ENCODE measurements at regions not wholly inside any gene's neighbourhood (a gene's known extent, or its start where the extent isn't known, plus 50 kb on each side); places are given as distances from the start of the nearest gene placed in this dataset.

- H3K27ac ChIP-seq (ENCODE audit: low read depth, low read length, severe bottlenecking), result no peak overlapping the region
- H3K4me1 ChIP-seq (ENCODE audit: control insufficient read depth, insufficient read depth, low read length, poor library complexity, severe bottlenecking), result no peaks in the 10 kb centered on the region
- H3K4me3 ChIP-seq (ENCODE audit: extremely low read depth, insufficient read depth, low read length, poor library complexity, severe bottlenecking), result no peak overlapping the region
- peaks cover 6% of the 10 kb centered on the region for H3K9me3 ChIP-seq (ENCODE audit: control insufficient read depth, low read length)
- no peaks in the 10 kb centered on the region for H3K36me3 ChIP-seq (ENCODE audit: control insufficient read depth, insufficient read depth, low read length)
- 80 to 100% methylated on average over 1 of the region's 7 CpGs for WGBS, 2 experiments (ENCODE audit: insufficient coverage in 2 of 2)
Observed at GRCh38 chr2:156672556-156673332, 236.6 kb downstream of the GPD2 start.

DNA sequence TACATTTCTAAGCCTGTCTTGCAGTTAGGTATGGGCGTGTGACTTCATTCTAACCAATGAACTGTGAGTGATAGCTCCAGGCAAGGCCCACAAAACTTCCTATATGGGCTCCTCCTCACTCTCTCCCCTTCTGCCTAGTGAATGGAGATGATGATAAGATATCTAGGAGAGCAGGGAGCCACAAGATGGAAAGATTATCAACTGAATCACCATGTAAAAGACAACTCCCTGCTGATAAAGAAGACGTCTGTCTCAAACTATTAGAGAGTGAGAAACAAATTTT is 237.1 kb downstream of the GPD2 start:
- 80% methylated on average over 1 of the region's 2 CpGs; no CpG with 5 or more reads in 1 of the 2 experiments for WGBS, 2 experiments (ENCODE audit: insufficient coverage in 2 of 2)
- Histone ChIP-seq H3K4me3 (ENCODE audit: extremely low read depth, insufficient read depth, low read length, poor library complexity, severe bottlenecking) (no peak overlapping the region), H3K9me3 (ENCODE audit: control insufficient read depth, low read length) (peaks cover 4% of the 10 kb centered on the region)

GRCh38 chr2:156673981-156674380 is 237.8 kb downstream of the GPD2 start:
- Histone ChIP-seq H3K4me1 (ENCODE audit: control insufficient read depth, insufficient read depth, low read length, poor library complexity, severe bottlenecking) (no peaks in the 10 kb centered on the region), H3K4me3 (ENCODE audit: extremely low read depth, insufficient read depth, low read length, poor library complexity, severe bottlenecking) (no peak overlapping the region), H3K9me3 (ENCODE audit: control insufficient read depth, low read length) (no peaks in the 10 kb centered on the region), H3K27ac (ENCODE audit: low read depth, low read length, severe bottlenecking) (no peak overlapping the region), H3K36me3 (ENCODE audit: control insufficient read depth, insufficient read depth, low read length) (no peaks in the 10 kb centered on the region)
- no CpG with 5 or more reads among the region's 2 CpGs for WGBS, 2 experiments (ENCODE audit: insufficient coverage in 2 of 2)

More for the DNA sequence above, 237.1 kb downstream of the GPD2 start:
- Histone ChIP-seq H3K36me3 (ENCODE audit: control insufficient read depth, insufficient read depth, low read length) (no peaks in the 10 kb centered on the region), H3K4me1 (ENCODE audit: control insufficient read depth, insufficient read depth, low read length, poor library complexity, severe bottlenecking) (no peaks in the 10 kb centered on the region), H3K27ac (ENCODE audit: low read depth, low read length, severe bottlenecking) (no peak overlapping the region)

DNA sequence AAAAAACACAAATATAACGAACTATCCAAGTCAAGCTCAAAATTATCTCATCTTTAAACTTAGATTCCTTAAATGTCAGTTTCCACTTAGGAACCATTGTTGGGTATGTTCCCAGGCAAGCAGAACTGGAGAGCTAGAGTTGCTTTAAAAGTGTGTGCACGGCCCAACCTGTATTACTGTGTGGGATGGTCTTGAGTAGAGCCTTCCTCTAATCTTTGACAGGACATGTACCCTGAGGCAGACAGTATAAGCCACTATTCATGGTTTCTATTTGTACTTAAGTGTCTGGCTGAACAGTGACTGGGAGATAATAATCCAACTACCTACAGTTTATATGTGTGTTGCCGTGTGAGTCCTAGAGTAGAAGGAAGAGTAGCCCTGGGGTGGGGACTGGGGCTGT is 239.7 kb downstream of the GPD2 start:
- Histone ChIP-seq H3K9me3 (ENCODE audit: control insufficient read depth, low read length) (no peaks in the 10 kb centered on the region), H3K27ac (ENCODE audit: low read depth, low read length, severe bottlenecking) (no peak overlapping the region), H3K36me3 (ENCODE audit: control insufficient read depth, insufficient read depth, low read length) (no peaks in the 10 kb centered on the region), H3K4me3 (ENCODE audit: extremely low read depth, insufficient read depth, low read length, poor library complexity, severe bottlenecking) (no peak overlapping the region), H3K4me1 (ENCODE audit: control insufficient read depth, insufficient read depth, low read length, poor library complexity, severe bottlenecking) (no peaks in the 10 kb centered on the region)
- 75% methylated on average over 1 of the region's 3 CpGs; no CpG with 5 or more reads in 1 of the 2 experiments for WGBS, 2 experiments (ENCODE audit: insufficient coverage in 2 of 2)

DNA sequence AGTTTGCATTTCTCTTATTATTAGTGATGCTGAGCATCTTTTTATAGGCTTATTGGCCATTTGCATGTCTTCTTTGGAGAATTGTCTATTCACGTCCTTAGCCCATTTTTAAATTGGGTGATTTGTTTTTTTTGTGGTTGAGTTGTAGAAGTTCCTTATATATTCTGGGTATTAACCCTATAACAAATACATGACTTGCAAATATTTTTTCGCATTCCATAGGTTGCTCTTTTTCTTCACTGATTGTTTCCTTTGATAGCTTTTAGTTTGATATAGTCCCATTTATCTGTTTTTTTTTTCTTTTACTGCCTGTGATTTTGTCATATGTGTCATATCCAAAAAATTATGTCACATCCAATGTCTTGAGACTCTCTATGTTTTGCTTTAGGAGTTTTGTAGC is 243.6 kb downstream of the GPD2 start:
- WGBS, 2 experiments (ENCODE audit: insufficient coverage in 2 of 2), result no CpG with 5 or more reads among the region's 2 CpGs
- Histone ChIP-seq H3K4me3 (ENCODE audit: extremely low read depth, insufficient read depth, low read length, poor library complexity, severe bottlenecking) (no peak overlapping the region), H3K27ac (ENCODE audit: low read depth, low read length, severe bottlenecking) (no peak overlapping the region), H3K9me3 (ENCODE audit: control insufficient read depth, low read length) (no peaks in the 10 kb centered on the region), H3K4me1 (ENCODE audit: control insufficient read depth, insufficient read depth, low read length, poor library complexity, severe bottlenecking) (no peaks in the 10 kb centered on the region), H3K36me3 (ENCODE audit: control insufficient read depth, insufficient read depth, low read length) (no peaks in the 10 kb centered on the region)

DNA sequence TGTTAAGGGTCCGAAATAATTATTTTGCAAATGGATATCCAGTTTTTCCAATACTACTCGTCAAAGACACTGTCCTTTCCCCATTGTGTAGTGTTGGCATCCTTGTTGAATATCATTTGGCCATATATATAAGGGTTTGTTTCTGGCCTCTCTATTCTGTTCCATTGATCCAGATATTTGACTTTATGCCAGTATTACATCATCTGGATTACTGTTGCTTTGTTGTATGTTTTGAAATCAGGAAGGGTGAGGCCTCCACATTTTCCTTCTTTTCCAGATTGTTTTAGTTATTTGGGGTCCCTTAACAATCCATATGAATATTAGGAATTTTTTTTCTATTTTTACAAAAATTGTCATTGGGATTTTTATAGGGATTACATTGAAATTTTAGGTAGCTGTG is 244.1 kb downstream of the GPD2 start:
- Histone ChIP-seq H3K4me3 (ENCODE audit: extremely low read depth, insufficient read depth, low read length, poor library complexity, severe bottlenecking) (no peak overlapping the region), H3K9me3 (ENCODE audit: control insufficient read depth, low read length) (no peaks in the 10 kb centered on the region), H3K4me1 (ENCODE audit: control insufficient read depth, insufficient read depth, low read length, poor library complexity, severe bottlenecking) (no peaks in the 10 kb centered on the region), H3K36me3 (ENCODE audit: control insufficient read depth, insufficient read depth, low read length) (no peaks in the 10 kb centered on the region), H3K27ac (ENCODE audit: low read depth, low read length, severe bottlenecking) (no peak overlapping the region)
- WGBS, 2 experiments (ENCODE audit: insufficient coverage in 2 of 2), result no CpG with 5 or more reads among the region's 2 CpGs

GRCh38 chr2:156687126-156687525 is 250.9 kb downstream of the GPD2 start:
- Histone ChIP-seq H3K4me3 (ENCODE audit: extremely low read depth, insufficient read depth, low read length, poor library complexity, severe bottlenecking) (no peak overlapping the region), H3K4me1 (ENCODE audit: control insufficient read depth, insufficient read depth, low read length, poor library complexity, severe bottlenecking) (no peaks in the 10 kb centered on the region), H3K27ac (ENCODE audit: low read depth, low read length, severe bottlenecking) (no peak overlapping the region), H3K36me3 (ENCODE audit: control insufficient read depth, insufficient read depth, low read length) (no peaks in the 10 kb centered on the region), H3K9me3 (ENCODE audit: control insufficient read depth, low read length) (no peaks in the 10 kb centered on the region)

DNA sequence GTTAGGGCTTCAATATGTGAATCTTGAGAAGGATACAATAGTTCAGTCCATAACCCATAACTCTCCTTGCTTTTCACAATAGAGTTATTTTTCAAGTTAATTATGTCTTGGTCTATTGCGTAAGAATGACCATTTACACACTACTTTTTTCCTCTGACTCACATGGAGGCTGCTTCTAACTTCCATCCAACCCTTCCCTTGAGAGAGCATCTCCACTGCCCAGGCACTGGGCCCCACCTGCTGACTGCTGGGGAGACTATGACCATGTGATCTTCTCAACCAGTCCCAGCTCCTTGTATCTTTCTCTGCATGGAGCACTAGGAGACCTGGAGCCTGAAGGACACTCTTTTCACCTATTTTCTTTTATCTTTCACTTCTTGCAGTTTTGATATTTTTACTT is 251.5 kb downstream of the GPD2 start:
- Histone ChIP-seq H3K4me1 (ENCODE audit: control insufficient read depth, insufficient read depth, low read length, poor library complexity, severe bottlenecking) (no peaks in the 10 kb centered on the region), H3K27ac (ENCODE audit: low read depth, low read length, severe bottlenecking) (no peak overlapping the region), H3K9me3 (ENCODE audit: control insufficient read depth, low read length) (no peaks in the 10 kb centered on the region), H3K4me3 (ENCODE audit: extremely low read depth, insufficient read depth, low read length, poor library complexity, severe bottlenecking) (no peak overlapping the region), H3K36me3 (ENCODE audit: control insufficient read depth, insufficient read depth, low read length) (no peaks in the 10 kb centered on the region)
- 100% methylated on average over 1 of the region's 1 CpG; no CpG with 5 or more reads in 1 of the 2 experiments for WGBS, 2 experiments (ENCODE audit: insufficient coverage in 2 of 2)

DNA sequence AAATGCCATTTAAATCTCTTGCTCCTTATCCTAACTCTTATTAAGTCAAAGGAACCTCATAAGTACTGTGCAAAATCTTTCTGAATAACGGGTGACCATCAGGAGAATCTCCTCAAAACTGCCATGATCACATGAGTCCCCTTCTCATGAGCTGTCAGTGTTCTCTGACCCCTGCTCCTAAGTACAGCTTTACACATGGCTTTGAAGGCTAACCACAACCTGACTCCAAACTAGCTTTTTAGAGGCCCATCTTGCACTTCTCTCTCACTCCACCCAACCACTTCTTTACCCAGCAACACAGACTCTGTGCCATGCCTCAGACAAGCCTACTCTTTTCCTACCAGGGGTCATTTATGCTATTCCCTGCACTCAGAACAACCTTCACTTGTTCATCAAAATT is 253.8 kb downstream of the GPD2 start:
- no peaks in the 10 kb centered on the region for H3K9me3 ChIP-seq (ENCODE audit: control insufficient read depth, low read length)
- no peak overlapping the region for H3K4me3 ChIP-seq (ENCODE audit: extremely low read depth, insufficient read depth, low read length, poor library complexity, severe bottlenecking)
- H3K36me3 ChIP-seq (ENCODE audit: control insufficient read depth, insufficient read depth, low read length), result no peaks in the 10 kb centered on the region
- no peaks in the 10 kb centered on the region for H3K4me1 ChIP-seq (ENCODE audit: control insufficient read depth, insufficient read depth, low read length, poor library complexity, severe bottlenecking)
- no peak overlapping the region for H3K27ac ChIP-seq (ENCODE audit: low read depth, low read length, severe bottlenecking)
- whole genome bisulfite sequencing, 2 experiments (ENCODE audit: insufficient coverage in 2 of 2), result 69 to 87% methylated on average over 1 of the region's 1 CpG

DNA sequence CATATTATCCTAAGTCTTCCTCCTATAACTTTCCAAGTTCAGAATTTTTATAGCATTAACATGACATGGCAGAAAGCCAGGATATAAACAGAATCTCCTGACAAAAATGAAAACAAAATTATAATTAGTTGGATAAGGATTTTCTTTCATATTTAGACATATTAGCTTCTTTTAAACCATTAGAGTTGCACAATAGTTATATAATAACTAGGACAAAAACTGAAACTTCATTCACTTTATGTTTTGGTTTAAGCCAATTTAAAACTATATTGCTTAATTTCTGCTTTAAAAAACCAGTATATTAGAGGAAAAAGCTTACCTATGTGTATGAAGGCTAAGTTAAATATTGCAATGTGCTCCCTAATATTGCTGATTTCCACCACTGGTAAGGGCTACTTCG is 254.8 kb downstream of the GPD2 start:
- WGBS, 2 experiments (ENCODE audit: insufficient coverage in 2 of 2), result 91% methylated on average over 1 of the region's 1 CpG; no CpG with 5 or more reads in 1 of the 2 experiments
- H3K27ac ChIP-seq (ENCODE audit: low read depth, low read length, severe bottlenecking), result no peak overlapping the region
- no peaks in the 10 kb centered on the region for H3K9me3 ChIP-seq (ENCODE audit: control insufficient read depth, low read length)
- no peak overlapping the region for H3K4me3 ChIP-seq (ENCODE audit: extremely low read depth, insufficient read depth, low read length, poor library complexity, severe bottlenecking)
- no peaks in the 10 kb centered on the region for H3K36me3 ChIP-seq (ENCODE audit: control insufficient read depth, insufficient read depth, low read length)
- no peaks in the 10 kb centered on the region for H3K4me1 ChIP-seq (ENCODE audit: control insufficient read depth, insufficient read depth, low read length, poor library complexity, severe bottlenecking)

GRCh38 chr2:156695020-156695419 is 258.8 kb downstream of the GPD2 start:
- WGBS, 2 experiments (ENCODE audit: insufficient coverage in 2 of 2), result 80% methylated on average over 3 of the region's 4 CpGs; no CpG with 5 or more reads in 1 of the 2 experiments
- H3K4me1 ChIP-seq (ENCODE audit: control insufficient read depth, insufficient read depth, low read length, poor library complexity, severe bottlenecking), result no peaks in the 10 kb centered on the region

More at GRCh38 chr2:156695020-156695419, 258.8 kb downstream of the GPD2 start:
- Histone ChIP-seq H3K9me3 (ENCODE audit: control insufficient read depth, low read length) (no peaks in the 10 kb centered on the region), H3K27ac (ENCODE audit: low read depth, low read length, severe bottlenecking) (no peak overlapping the region), H3K36me3 (ENCODE audit: control insufficient read depth, insufficient read depth, low read length) (no peaks in the 10 kb centered on the region), H3K4me3 (ENCODE audit: extremely low read depth, insufficient read depth, low read length, poor library complexity, severe bottlenecking) (no peak overlapping the region)

Data from mesodermal cell (in vitro differentiated cells).